ENCODE measurements at regions not wholly inside any gene's neighbourhood (a gene's known extent, or its start where the extent isn't known, plus 50 kb on each side); places are given as distances from the start of the nearest gene placed in this dataset.

- no peak for TF ChIP-seq CTCF (conservative IDR thresholded peaks at IDR 0.05; ENCODE audit: low read depth, low read length)
- no peak for TF ChIP-seq EZH2 (IDR thresholded peaks at IDR 0.05; ENCODE audit: borderline replicate concordance, low read depth, low read length, poor library complexity, severe bottlenecking)
- ChIA-PET POLR2A (ENCODE audit: low non-redundant PET) (no interaction called here), CTCF (no interaction called here)
- no peak for DNase-seq (ENCODE audit: low spot score)
- Histone ChIP-seq H3K4me3 (ENCODE audit: low read depth, low read length, poor library complexity, severe bottlenecking) (no peak overlapping the region), H3K27me3 (replicated peaks; ENCODE audit: insufficient read depth, low read depth, low read length, poor library complexity) (no peaks in the 10 kb centered on the region), H3K4me1 (ENCODE audit: insufficient read depth, low read length, poor library complexity, severe bottlenecking) (no peaks in the 10 kb centered on the region), H3K27ac (ENCODE audit: low read depth, low read length, poor library complexity, severe bottlenecking) (no peak overlapping the region), H3K9me3 (ENCODE audit: low read depth, low read length, poor library complexity, severe bottlenecking) (no peaks in the 10 kb centered on the region), H3K36me3 (ENCODE audit: insufficient read depth, low read length, poor library complexity, severe bottlenecking) (no peaks in the 10 kb centered on the region)
- intact Hi-C loops (cut with micrococcal nuclease; ENCODE audit: unreplicated experiment) = no loop called here
- BruUV-seq (replicated peaks) = no TSS peak
These were observed 383.6 kb downstream of the TTLL7 start for GRCh38 chr1:83615370-83615769.

- DNase-seq (ENCODE audit: low spot score) = no peak
- Histone ChIP-seq H3K4me1 (ENCODE audit: insufficient read depth, low read length, poor library complexity, severe bottlenecking) (no peaks in the 10 kb centered on the region), H3K4me3 (ENCODE audit: low read depth, low read length, poor library complexity, severe bottlenecking) (no peak overlapping the region), H3K9me3 (ENCODE audit: low read depth, low read length, poor library complexity, severe bottlenecking) (peaks cover 11% of the 10 kb centered on the region), H3K27ac (ENCODE audit: low read depth, low read length, poor library complexity, severe bottlenecking) (no peak overlapping the region), H3K36me3 (ENCODE audit: insufficient read depth, low read length, poor library complexity, severe bottlenecking) (no peaks in the 10 kb centered on the region), H3K27me3 (replicated peaks; ENCODE audit: insufficient read depth, low read depth, low read length, poor library complexity) (no peaks in the 10 kb centered on the region)
- intact Hi-C loops (cut with micrococcal nuclease; ENCODE audit: unreplicated experiment) = no loop called here
- no TSS peak for BruUV-seq (replicated peaks)
- ChIA-PET CTCF (no interaction called here), POLR2A (ENCODE audit: low non-redundant PET) (no interaction called here)
- no peak for TF ChIP-seq CTCF (conservative IDR thresholded peaks at IDR 0.05; ENCODE audit: low read depth, low read length)
- TF ChIP-seq EZH2 (IDR thresholded peaks at IDR 0.05; ENCODE audit: borderline replicate concordance, low read depth, low read length, poor library complexity, severe bottlenecking) = no peak
These were observed 392.4 kb downstream of the TTLL7 start for GRCh38 chr1:83606416-83606955.

DNA sequence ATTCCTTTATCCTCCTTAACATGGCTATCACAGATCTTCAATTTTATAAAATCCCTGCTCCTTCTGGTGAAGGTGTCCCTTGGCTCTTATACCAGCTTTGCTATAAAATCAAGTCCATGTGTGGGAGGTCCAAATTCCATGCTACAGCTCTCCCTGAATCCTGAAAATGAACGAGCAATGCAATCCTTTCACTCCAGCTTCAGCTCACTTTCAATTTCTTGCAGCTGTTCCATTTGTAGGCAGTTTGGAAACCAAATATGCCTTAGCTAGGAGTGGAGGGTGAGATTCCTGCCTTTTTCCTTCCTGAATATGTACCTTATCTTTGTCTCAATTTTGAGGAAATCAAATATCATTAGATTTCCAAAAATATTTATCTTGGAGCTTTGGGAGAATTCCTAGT lies 402.6 kb downstream of the TTLL7 start:
- no peak for DNase-seq (ENCODE audit: low spot score)
- TF ChIP-seq EZH2 (IDR thresholded peaks at IDR 0.05; ENCODE audit: borderline replicate concordance, low read depth, low read length, poor library complexity, severe bottlenecking) = no peak
- no peak for TF ChIP-seq CTCF (conservative IDR thresholded peaks at IDR 0.05; ENCODE audit: low read depth, low read length)
- H3K4me1 ChIP-seq (ENCODE audit: insufficient read depth, low read length, poor library complexity, severe bottlenecking) = no peaks in the 10 kb centered on the region
- no peak overlapping the region for H3K27ac ChIP-seq (ENCODE audit: low read depth, low read length, poor library complexity, severe bottlenecking)
- no peaks in the 10 kb centered on the region for H3K9me3 ChIP-seq (ENCODE audit: low read depth, low read length, poor library complexity, severe bottlenecking)
- H3K4me3 ChIP-seq (ENCODE audit: low read depth, low read length, poor library complexity, severe bottlenecking) = no peak overlapping the region
- intact Hi-C loops (cut with micrococcal nuclease; ENCODE audit: unreplicated experiment) = loop anchor here (10.0 kb wide), 1 partner anchor 258 kb away; no protein-coding TSS in a partner anchor
- ChIA-PET CTCF (no interaction called here), POLR2A (ENCODE audit: low non-redundant PET) (no interaction called here)
- no peaks in the 10 kb centered on the region for H3K36me3 ChIP-seq (ENCODE audit: insufficient read depth, low read length, poor library complexity, severe bottlenecking)
- no TSS peak for BruUV-seq (replicated peaks)
- no peaks in the 10 kb centered on the region for H3K27me3 ChIP-seq (replicated peaks; ENCODE audit: insufficient read depth, low read depth, low read length, poor library complexity)

All from A673 (cell line).